HG02973 (cell line): ENCODE measurements at regions not wholly inside any gene's neighbourhood (a gene's known extent, or its start where the extent isn't known, plus 50 kb on each side); places are given as distances from the start of the nearest gene placed in this dataset.
"Not testable (repeated sequence)": the region's sequence is repeated elsewhere in the genome, so short reads cannot be mapped to it uniquely, and the experiment has no call there.

ENCODE experiments used
- ATAC-seq: cut with Tn5 transposase; IDR thresholded peaks from one replicate; pipeline ENCODE4 v1.9.1; 2021; ENCODE audit warnings: moderate library complexity; ENCODE audit not compliant: unreplicated experiment

GRCh38 chr2:67771380-67771779, 291.4 kb downstream of the C1D start:
- ATAC-seq, result no peak

GRCh38 chr2:67772216-67773170, 290.3 kb downstream of the C1D start:
- ATAC-seq, result no peak

GRCh38 chr2:67773851-67774250, 289.0 kb downstream of the C1D start:
- ATAC-seq, result no peak

GRCh38 chr2:67776276-67776675, 286.5 kb downstream of the C1D start:
- no peak for ATAC-seq

- no peak for ATAC-seq
Observed at GRCh38 chr2:67777010-67777409, 285.8 kb downstream of the C1D start.

GRCh38 chr2:67777836-67778429, 284.9 kb downstream of the C1D start:
- ATAC-seq, result no peak

GRCh38 chr2:67780841-67781240, 282.0 kb downstream of the C1D start:
- not testable (repeated sequence) for ATAC-seq

GRCh38 chr2:67782443-67782842, 280.4 kb downstream of the C1D start:
- no peak for ATAC-seq

GRCh38 chr2:67783026-67783425, 279.8 kb downstream of the C1D start:
- ATAC-seq, result no peak

GRCh38 chr2:67790622-67791021, 272.2 kb downstream of the C1D start:
- no peak for ATAC-seq

- no peak for ATAC-seq
Observed at GRCh38 chr2:67792191-67792590, 270.6 kb downstream of the C1D start.

GRCh38 chr2:67792681-67793091, 270.1 kb downstream of the C1D start:
- ATAC-seq, result no peak

GRCh38 chr2:67797801-67798540, 264.8 kb downstream of the C1D start:
- ATAC-seq, result no peak

GRCh38 chr2:67798541-67799160, 264.2 kb downstream of the C1D start:
- no peak for ATAC-seq

- no peak for ATAC-seq
Observed at GRCh38 chr2:67799886-67800285, 262.9 kb downstream of the C1D start.

GRCh38 chr2:67802291-67802690, 260.5 kb downstream of the C1D start:
- no peak for ATAC-seq

GRCh38 chr2:67802824-67803223, 260.0 kb downstream of the C1D start:
- no peak for ATAC-seq

- ATAC-seq, result no peak
Observed at GRCh38 chr2:67806816-67807215, 256.0 kb downstream of the C1D start.

GRCh38 chr2:67808112-67808511, 254.7 kb downstream of the C1D start:
- no peak for ATAC-seq

- ATAC-seq, result no peak
Observed at GRCh38 chr2:67812682-67813081, 250.1 kb downstream of the C1D start.

GRCh38 chr2:67823726-67824125, 239.1 kb downstream of the C1D start:
- ATAC-seq, result no peak
